ENCODE measurements at regions not wholly inside any gene's neighbourhood (a gene's known extent, or its start where the extent isn't known, plus 50 kb on each side); places are given as distances from the start of the nearest gene placed in this dataset.

- Histone ChIP-seq H3K4me3 (ENCODE audit: low read depth, low read length) (no peak overlapping the region), H3K27me3 (ENCODE audit: control insufficient read depth, insufficient read depth, low read length) (no peaks in the 10 kb centered on the region), H3K36me3 (ENCODE audit: control insufficient read depth, insufficient read depth, low read length) (no peaks in the 10 kb centered on the region)
- DNase-seq (ENCODE audit: low read depth): no peak
- TF ChIP-seq CTCF (IDR thresholded peaks at IDR 0.05; ENCODE audit: insufficient read depth, low read length, poor library complexity, severe bottlenecking): no peak
These were observed 62.1 kb downstream of the ZWINT start for GRCh38 chr10:56298941-56299340.

GRCh38 chr10:56296618-56297017 is 64.4 kb downstream of the ZWINT start:
- no peak for TF ChIP-seq CTCF (IDR thresholded peaks at IDR 0.05; ENCODE audit: insufficient read depth, low read length, poor library complexity, severe bottlenecking)
- DNase-seq (ENCODE audit: low read depth): no peak

GRCh38 chr10:56288403-56288802 is 72.7 kb downstream of the ZWINT start:
- no peaks in the 10 kb centered on the region for H3K36me3 ChIP-seq (ENCODE audit: control insufficient read depth, insufficient read depth, low read length)
- DNase-seq (ENCODE audit: low read depth): no peak
- TF ChIP-seq CTCF (IDR thresholded peaks at IDR 0.05; ENCODE audit: insufficient read depth, low read length, poor library complexity, severe bottlenecking): no peak
- no peak overlapping the region for H3K4me3 ChIP-seq (ENCODE audit: low read depth, low read length)
- no peaks in the 10 kb centered on the region for H3K27me3 ChIP-seq (ENCODE audit: control insufficient read depth, insufficient read depth, low read length)

More at GRCh38 chr10:56296618-56297017, 64.4 kb downstream of the ZWINT start:
- Histone ChIP-seq H3K36me3 (ENCODE audit: control insufficient read depth, insufficient read depth, low read length) (no peaks in the 10 kb centered on the region), H3K4me3 (ENCODE audit: low read depth, low read length) (no peak overlapping the region), H3K27me3 (ENCODE audit: control insufficient read depth, insufficient read depth, low read length) (no peaks in the 10 kb centered on the region)

- DNase-seq (ENCODE audit: low read depth): no peak
- H3K27me3 ChIP-seq (ENCODE audit: control insufficient read depth, insufficient read depth, low read length): no peaks in the 10 kb centered on the region
- no peak for TF ChIP-seq CTCF (IDR thresholded peaks at IDR 0.05; ENCODE audit: insufficient read depth, low read length, poor library complexity, severe bottlenecking)
- H3K36me3 ChIP-seq (ENCODE audit: control insufficient read depth, insufficient read depth, low read length): no peaks in the 10 kb centered on the region
- H3K4me3 ChIP-seq (ENCODE audit: low read depth, low read length): no peak overlapping the region
These were observed 75.0 kb downstream of the ZWINT start for GRCh38 chr10:56286096-56286495.

GRCh38 chr10:56279270-56279669 is 81.8 kb downstream of the ZWINT start:
- no peak for DNase-seq (ENCODE audit: low read depth)
- Histone ChIP-seq H3K36me3 (ENCODE audit: control insufficient read depth, insufficient read depth, low read length) (no peaks in the 10 kb centered on the region), H3K27me3 (ENCODE audit: control insufficient read depth, insufficient read depth, low read length) (no peaks in the 10 kb centered on the region), H3K4me3 (ENCODE audit: low read depth, low read length) (no peak overlapping the region)
- no peak for TF ChIP-seq CTCF (IDR thresholded peaks at IDR 0.05; ENCODE audit: insufficient read depth, low read length, poor library complexity, severe bottlenecking)

- H3K36me3 ChIP-seq (ENCODE audit: control insufficient read depth, insufficient read depth, low read length): no peaks in the 10 kb centered on the region
- DNase-seq (ENCODE audit: low read depth): no peak
- H3K4me3 ChIP-seq (ENCODE audit: low read depth, low read length): no peak overlapping the region
- TF ChIP-seq CTCF (IDR thresholded peaks at IDR 0.05; ENCODE audit: insufficient read depth, low read length, poor library complexity, severe bottlenecking): no peak
- H3K27me3 ChIP-seq (ENCODE audit: control insufficient read depth, insufficient read depth, low read length): no peaks in the 10 kb centered on the region
These were observed 91.9 kb downstream of the ZWINT start for GRCh38 chr10:56269181-56269580.

All from kidney epithelial cell (primary cell).